Kidney epithelial cell (primary cell): ENCODE measurements at regions not wholly inside any gene's neighbourhood (a gene's known extent, or its start where the extent isn't known, plus 50 kb on each side); places are given as distances from the start of the nearest gene placed in this dataset.

Experiments
- DNase-seq: peaks from one replicate; pipeline ENCODE4 v3.0.0-alpha.2; 2010; ENCODE audit warnings: low read depth
- H3K27me3 ChIP-seq: 2 replicates; pipeline ENCODE4 v1.6.0; 2011; ENCODE audit warnings: low read length; ENCODE audit not compliant: control insufficient read depth, insufficient read depth
- H3K36me3 ChIP-seq: 2 replicates; pipeline ENCODE4 v1.5.1; 2011; ENCODE audit warnings: low read length; ENCODE audit not compliant: control insufficient read depth, insufficient read depth
- H3K4me3 ChIP-seq: 2 replicates; pipeline ENCODE4 v1.5.1; 2011; ENCODE audit warnings: low read depth, mild to moderate bottlenecking, control low read depth, low read length
- TF ChIP-seq, protein P1 (sequence below): IDR thresholded peaks from 2 replicates; pipeline ENCODE4 v1.5.1; 2011; ENCODE audit warnings: mild to moderate bottlenecking, moderate library complexity, low read length, control low read depth, inconsistent platforms; ENCODE audit not compliant: insufficient read depth, poor library complexity, severe bottlenecking

DNA sequence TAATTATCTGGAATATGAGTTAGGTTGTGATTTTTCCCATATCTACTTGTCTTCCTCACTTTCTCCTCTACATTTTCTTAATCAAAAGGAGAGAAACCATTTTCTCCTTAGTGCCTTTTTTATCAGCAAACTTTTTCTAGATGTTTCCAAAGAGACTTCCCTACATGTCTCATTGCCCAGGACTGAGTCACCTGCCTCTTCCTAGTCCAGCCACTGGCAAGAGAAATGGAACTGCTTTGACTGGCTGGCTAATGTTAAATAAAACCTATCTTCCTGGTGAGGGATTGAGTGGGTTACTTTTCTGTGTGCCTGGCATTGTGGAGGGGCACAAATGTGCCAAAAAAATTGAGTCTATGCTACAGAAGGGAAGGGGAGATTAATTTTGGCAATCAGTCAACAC, 52.1 kb upstream of the CD5L start:
- DNase-seq: no peak
- Histone ChIP-seq H3K27me3 (no peaks in the 10 kb centered on the region), H3K36me3 (no peaks in the 10 kb centered on the region), H3K4me3 (no peak overlapping the region)
- TF ChIP-seq, protein P1, sequence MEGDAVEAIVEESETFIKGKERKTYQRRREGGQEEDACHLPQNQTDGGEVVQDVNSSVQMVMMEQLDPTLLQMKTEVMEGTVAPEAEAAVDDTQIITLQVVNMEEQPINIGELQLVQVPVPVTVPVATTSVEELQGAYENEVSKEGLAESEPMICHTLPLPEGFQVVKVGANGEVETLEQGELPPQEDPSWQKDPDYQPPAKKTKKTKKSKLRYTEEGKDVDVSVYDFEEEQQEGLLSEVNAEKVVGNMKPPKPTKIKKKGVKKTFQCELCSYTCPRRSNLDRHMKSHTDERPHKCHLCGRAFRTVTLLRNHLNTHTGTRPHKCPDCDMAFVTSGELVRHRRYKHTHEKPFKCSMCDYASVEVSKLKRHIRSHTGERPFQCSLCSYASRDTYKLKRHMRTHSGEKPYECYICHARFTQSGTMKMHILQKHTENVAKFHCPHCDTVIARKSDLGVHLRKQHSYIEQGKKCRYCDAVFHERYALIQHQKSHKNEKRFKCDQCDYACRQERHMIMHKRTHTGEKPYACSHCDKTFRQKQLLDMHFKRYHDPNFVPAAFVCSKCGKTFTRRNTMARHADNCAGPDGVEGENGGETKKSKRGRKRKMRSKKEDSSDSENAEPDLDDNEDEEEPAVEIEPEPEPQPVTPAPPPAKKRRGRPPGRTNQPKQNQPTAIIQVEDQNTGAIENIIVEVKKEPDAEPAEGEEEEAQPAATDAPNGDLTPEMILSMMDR: no peak

DNA sequence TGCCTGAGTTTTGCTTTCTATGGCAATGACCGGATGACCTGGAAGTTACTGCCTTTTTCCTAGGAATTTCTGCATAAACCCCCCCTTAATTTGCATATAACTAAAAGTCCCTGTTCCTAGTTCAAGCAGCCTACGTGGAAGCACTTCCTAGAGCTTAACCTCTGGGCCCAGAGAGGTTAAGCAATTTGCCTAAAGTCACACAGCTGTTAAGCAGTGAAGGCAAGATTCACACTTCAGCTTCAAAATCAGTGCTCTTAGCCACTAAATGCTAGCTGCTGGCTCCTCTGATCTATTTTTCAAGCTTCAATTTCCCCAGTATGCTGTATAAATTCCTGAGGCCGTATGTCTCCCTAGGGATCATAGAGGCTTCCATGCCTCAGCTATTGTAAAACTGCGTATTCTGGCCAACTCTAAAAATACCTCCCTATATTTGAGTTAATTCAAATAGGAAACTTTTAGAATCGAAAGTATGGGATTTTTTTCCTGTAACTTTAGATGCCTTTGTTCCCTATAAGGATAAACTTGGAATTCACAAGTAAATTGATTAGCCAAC, 53.1 kb upstream of the CD5L start:
- no peaks in the 10 kb centered on the region for H3K27me3 ChIP-seq
- H3K4me3 ChIP-seq: no peak overlapping the region
- H3K36me3 ChIP-seq: no peaks in the 10 kb centered on the region
- no peak for DNase-seq
- TF ChIP-seq, protein P1: no peak

DNA sequence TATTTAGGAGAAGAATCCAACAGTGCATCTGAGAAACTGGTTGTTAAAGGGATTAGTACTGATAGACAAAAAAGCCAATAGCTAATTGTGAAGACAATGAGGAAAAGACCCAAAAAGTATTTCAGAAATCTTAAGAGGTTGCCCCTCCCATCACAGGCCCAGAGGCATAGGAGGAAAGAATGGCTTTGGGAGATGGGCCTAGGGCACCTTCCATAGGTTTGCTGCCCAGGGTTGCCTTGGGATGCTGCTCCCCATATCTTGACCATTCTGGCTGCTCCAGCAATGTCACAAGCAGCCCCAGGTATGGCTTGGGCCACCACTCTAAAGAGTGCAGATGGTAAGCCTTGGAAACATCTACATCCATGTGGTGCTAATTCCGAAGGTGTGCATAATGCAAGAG, 68.7 kb upstream of the CD5L start:
- TF ChIP-seq, protein P1: no peak
- Histone ChIP-seq H3K27me3 (no peaks in the 10 kb centered on the region), H3K4me3 (no peak overlapping the region), H3K36me3 (no peaks in the 10 kb centered on the region)
- DNase-seq: no peak

DNA sequence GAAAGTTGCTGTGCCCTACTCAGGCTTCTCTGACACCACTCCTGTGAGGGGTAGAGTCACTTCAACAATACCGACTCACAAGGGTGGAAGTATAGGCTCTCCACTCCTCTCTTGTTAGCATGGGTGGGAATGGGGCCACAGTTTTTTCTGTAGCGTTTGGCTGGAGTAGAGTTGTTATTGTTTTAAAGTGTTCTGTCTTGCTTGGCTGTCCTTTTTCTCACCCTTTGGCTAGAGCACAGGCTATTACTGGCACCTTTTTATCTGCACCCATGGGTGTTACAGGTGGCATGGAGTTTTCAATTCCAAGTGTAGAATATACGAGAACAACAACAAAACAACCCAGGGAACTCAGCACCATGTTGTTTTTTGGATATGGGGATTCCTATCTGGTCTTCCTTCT, 74.3 kb upstream of the CD5L start:
- Histone ChIP-seq H3K27me3 (no peaks in the 10 kb centered on the region), H3K4me3 (no peak overlapping the region), H3K36me3 (no peaks in the 10 kb centered on the region)
- TF ChIP-seq, protein P1: no peak
- DNase-seq: no peak

DNA sequence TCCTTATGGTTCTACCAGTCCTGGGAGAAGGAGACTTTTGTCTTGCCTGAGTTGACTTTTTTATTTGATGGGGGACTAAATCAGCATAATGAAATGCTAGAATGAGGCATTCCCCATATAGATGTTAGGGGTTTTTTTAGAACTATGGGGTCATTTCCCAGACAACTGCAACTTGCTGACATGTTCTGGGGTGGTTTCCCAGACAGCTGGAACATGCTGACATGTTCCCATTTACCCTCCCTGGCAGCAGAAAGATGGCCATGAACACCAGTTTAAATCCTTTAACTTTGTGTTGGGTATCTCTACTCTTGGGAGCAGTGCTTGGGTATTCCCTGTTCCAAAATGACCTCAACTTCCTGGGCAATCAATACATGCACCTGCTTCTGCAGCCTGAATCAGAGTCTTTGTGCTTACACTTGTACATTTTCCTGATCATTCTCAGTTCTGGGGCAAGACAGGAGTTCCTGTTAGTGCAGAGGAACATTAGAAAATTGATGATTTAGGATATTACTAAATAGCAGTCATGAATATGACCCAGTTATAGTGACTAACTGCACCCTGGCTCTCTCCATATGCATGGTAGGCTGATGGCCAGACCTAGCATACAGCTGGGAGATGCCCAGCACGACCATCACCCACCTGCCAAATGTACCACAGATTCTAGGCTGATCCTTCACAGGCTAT, 75.4 kb upstream of the CD5L start:
- H3K36me3 ChIP-seq: no peaks in the 10 kb centered on the region
- TF ChIP-seq, protein P1: no peak
- H3K4me3 ChIP-seq: no peak overlapping the region
- H3K27me3 ChIP-seq: no peaks in the 10 kb centered on the region
- DNase-seq: no peak

DNA sequence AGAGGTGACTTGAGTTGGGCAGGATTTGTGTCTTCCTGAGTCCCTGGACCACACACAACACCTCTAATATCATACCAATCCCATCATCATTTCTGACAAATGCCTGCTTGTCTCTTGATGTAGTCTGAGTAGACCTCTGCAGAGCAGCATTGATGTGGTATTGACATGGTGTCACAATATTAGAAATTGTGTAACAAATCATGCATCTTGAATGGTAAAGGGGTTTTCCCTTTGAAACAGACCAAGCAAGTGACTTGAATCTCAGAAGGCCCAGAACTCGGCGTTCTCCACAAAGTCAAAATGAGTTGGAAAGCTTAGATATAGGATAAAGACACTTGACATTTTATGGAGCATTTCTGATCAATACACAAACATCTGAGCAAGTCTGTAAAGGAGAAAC, 72.7 kb upstream of the KIRREL1 start:
- DNase-seq: no peak

More for the DNA sequence above, 72.7 kb upstream of the KIRREL1 start:
- Histone ChIP-seq H3K4me3 (no peak overlapping the region), H3K36me3 (no peaks in the 10 kb centered on the region), H3K27me3 (peaks cover 4% of the 10 kb centered on the region)
- TF ChIP-seq, protein P1: no peak
